Caco-2 (cell line): ENCODE measurements at regions not wholly inside any gene's neighbourhood (a gene's known extent, or its start where the extent isn't known, plus 50 kb on each side); places are given as distances from the start of the nearest gene placed in this dataset.

Experiments
- BruUV-seq: library from RNA; stranded (reverse); fragments of 400-500 nt; replicated peaks from 2 replicates; lab custom pipeline; 2021; lab: Mats Ljungman, UMichigan
- CTCF ChIA-PET: fragments of 300-600 bp; sonication (Branson Sonifier 250); formaldehyde crosslinking; loops from one replicate; lab custom pipeline; 2022; ENCODE audit warnings: antibody characterized with exemption; lab: Charles Lee
- POLR2A ChIA-PET: fragments of 300-600 bp; sonication (Branson Sonifier 250); formaldehyde crosslinking; loops from one replicate; lab custom pipeline; 2022; ENCODE audit warnings: antibody characterized with exemption; lab: Charles Lee
- DNase-seq, 2 experiments: peaks; one replicate each; pipeline versions ENCODE4 v3.0.0 to v3.0.0-alpha.2; 2020 to 2022
- H3K27me3 ChIP-seq: replicated peaks from 2 replicates; pipeline ENCODE4 v1.6.0; 2011; ENCODE audit warnings: low read length; ENCODE audit not compliant: control insufficient read depth, insufficient read depth
- H3K36me3 ChIP-seq: 2 replicates; pipeline ENCODE4 v1.5.1; 2011; ENCODE audit warnings: low read length; ENCODE audit not compliant: control insufficient read depth, insufficient read depth
- H3K4me1 ChIP-seq: fragments of 250-450 bp; sonication (Bioruptor Pico); 2 replicates; pipeline ENCODE4 v1.5.1; 2020; ENCODE audit warnings: mild to moderate bottlenecking
- H3K4me3 ChIP-seq: 2 replicates; pipeline ENCODE4 v1.5.1; 2011; ENCODE audit warnings: low read depth, mild to moderate bottlenecking, control low read depth, low read length
- H3K9me3 ChIP-seq: fragments of 250-450 bp; sonication (Bioruptor Pico); 2 replicates; pipeline ENCODE4 v1.5.1; 2020; ENCODE audit warnings: mild to moderate bottlenecking, moderate library complexity
- H3K27ac Mint-ChIP-seq: one replicate; pipeline ENCODE4 v1.8.0; 2022; ENCODE audit warnings: mixed read lengths; ENCODE audit not compliant: unreplicated experiment
- H3K27me3 Mint-ChIP-seq: one replicate; pipeline ENCODE4 v1.8.0; 2022; ENCODE audit warnings: mixed read lengths; ENCODE audit not compliant: insufficient read depth, unreplicated experiment
- H3K36me3 Mint-ChIP-seq: one replicate; pipeline ENCODE4 v1.8.0; 2022; ENCODE audit warnings: mild to moderate bottlenecking, mixed read lengths; ENCODE audit not compliant: insufficient read depth, unreplicated experiment
- H3K4me1 Mint-ChIP-seq: one replicate; pipeline ENCODE4 v1.8.0; 2022; ENCODE audit warnings: low read depth, mixed read lengths; ENCODE audit not compliant: unreplicated experiment
- H3K4me3 Mint-ChIP-seq: one replicate; pipeline ENCODE4 v1.8.0; 2022; ENCODE audit warnings: mild to moderate bottlenecking, moderate library complexity, mixed read lengths; ENCODE audit not compliant: unreplicated experiment
- H3K9me3 Mint-ChIP-seq: one replicate; pipeline ENCODE4 v1.8.0; 2022; ENCODE audit warnings: mixed read lengths; ENCODE audit not compliant: unreplicated experiment
- intact Hi-C: fragments of 100-400 bp; cut with micrococcal nuclease; formaldehyde crosslinking; loops from one replicate; pipeline ENCODE4 v1.10.0; 2022; ENCODE audit not compliant: unreplicated experiment
- TF ChIP-seq, protein P1 (sequence below), 2 experiments: fragments of 200-600 bp in 1 of 2; IDR thresholded peaks; 1 replicate in 1 of 2; 2 replicates in 1 of 2; pipeline versions ENCODE4 v1.5.1 to v1.8.0; 2011 to 2022; ENCODE audit warnings: antibody characterized with exemption in 1 of 2, control low read depth in 1 of 2, inconsistent platforms in 1 of 2, low read depth in 1 of 2, low read length in 1 of 2, mild to moderate bottlenecking in 1 of 2, moderate library complexity in 1 of 2; ENCODE audit not compliant: insufficient read depth in 1 of 2, severe bottlenecking in 1 of 2, unreplicated experiment in 1 of 2

GRCh38 chrX:36683507-36683906 lies 324.7 kb upstream of the FAM47C start:
- no TSS peak for BruUV-seq
- Mint-ChIP-seq H3K4me3 (no peak overlapping the region), H3K36me3 (no peaks in the 10 kb centered on the region), H3K4me1 (no peaks in the 10 kb centered on the region), H3K9me3 (no peaks in the 10 kb centered on the region), H3K27ac (no peak overlapping the region), H3K27me3 (peaks cover 4% of the 10 kb centered on the region)
- TF ChIP-seq, protein P1, sequence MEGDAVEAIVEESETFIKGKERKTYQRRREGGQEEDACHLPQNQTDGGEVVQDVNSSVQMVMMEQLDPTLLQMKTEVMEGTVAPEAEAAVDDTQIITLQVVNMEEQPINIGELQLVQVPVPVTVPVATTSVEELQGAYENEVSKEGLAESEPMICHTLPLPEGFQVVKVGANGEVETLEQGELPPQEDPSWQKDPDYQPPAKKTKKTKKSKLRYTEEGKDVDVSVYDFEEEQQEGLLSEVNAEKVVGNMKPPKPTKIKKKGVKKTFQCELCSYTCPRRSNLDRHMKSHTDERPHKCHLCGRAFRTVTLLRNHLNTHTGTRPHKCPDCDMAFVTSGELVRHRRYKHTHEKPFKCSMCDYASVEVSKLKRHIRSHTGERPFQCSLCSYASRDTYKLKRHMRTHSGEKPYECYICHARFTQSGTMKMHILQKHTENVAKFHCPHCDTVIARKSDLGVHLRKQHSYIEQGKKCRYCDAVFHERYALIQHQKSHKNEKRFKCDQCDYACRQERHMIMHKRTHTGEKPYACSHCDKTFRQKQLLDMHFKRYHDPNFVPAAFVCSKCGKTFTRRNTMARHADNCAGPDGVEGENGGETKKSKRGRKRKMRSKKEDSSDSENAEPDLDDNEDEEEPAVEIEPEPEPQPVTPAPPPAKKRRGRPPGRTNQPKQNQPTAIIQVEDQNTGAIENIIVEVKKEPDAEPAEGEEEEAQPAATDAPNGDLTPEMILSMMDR (IDR thresholded peaks at IDR 0.05; ENCODE audit: insufficient read depth in 1 of 2, low read depth in 1 of 2, low read length in 1 of 2, severe bottlenecking in 1 of 2, unreplicated experiment in 1 of 2): no peak
- DNase-seq: no peak
- ChIA-PET CTCF (no interaction called here), POLR2A (no interaction called here)
- H3K4me3 ChIP-seq: no peak overlapping the region
- H3K36me3 ChIP-seq: no peaks in the 10 kb centered on the region
- intact Hi-C loops: no loop called here
- no peaks in the 10 kb centered on the region for H3K27me3 ChIP-seq
- no peaks in the 10 kb centered on the region for H3K4me1 ChIP-seq
- no peaks in the 10 kb centered on the region for H3K9me3 ChIP-seq

DNA sequence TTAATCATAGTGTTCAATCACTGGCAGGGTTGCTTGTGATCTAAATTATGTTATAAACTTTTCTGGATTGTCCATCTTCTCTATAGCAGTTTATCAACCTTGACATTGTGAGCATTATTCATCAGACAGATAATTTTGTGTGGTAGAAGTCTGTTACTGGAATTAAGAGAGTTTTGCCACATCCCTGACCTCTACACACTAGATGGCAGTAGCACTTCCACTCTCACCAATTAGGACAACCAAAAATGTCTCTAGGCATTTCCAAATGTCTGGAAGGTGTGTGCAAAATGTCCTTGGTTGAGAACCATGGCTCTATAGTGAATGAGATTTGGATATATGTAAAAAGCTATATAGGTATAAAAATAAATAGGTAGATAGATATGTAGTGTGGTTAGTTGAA lies 324.1 kb upstream of the FAM47C start:
- CTCF ChIA-PET: no interaction called here
- intact Hi-C loops: loop anchor here (1.0 kb wide), 1 partner anchor 183 kb away; no protein-coding TSS in a partner anchor
- no peak for DNase-seq
- H3K4me3 ChIP-seq: no peak overlapping the region
- H3K27me3 ChIP-seq: no peaks in the 10 kb centered on the region
- H3K4me3 Mint-ChIP-seq: no peak overlapping the region
- TF ChIP-seq, protein P1 (IDR thresholded peaks at IDR 0.05; ENCODE audit: insufficient read depth in 1 of 2, low read depth in 1 of 2, low read length in 1 of 2, severe bottlenecking in 1 of 2, unreplicated experiment in 1 of 2): peak in 1 of 2 experiments; percentile 8
- no peak overlapping the region for H3K27ac Mint-ChIP-seq
- H3K27me3 Mint-ChIP-seq: peaks cover 4% of the 10 kb centered on the region
- H3K4me1 Mint-ChIP-seq: no peaks in the 10 kb centered on the region
- no peaks in the 10 kb centered on the region for H3K9me3 Mint-ChIP-seq
- no TSS peak for BruUV-seq
- no peaks in the 10 kb centered on the region for H3K36me3 ChIP-seq
- no peaks in the 10 kb centered on the region for H3K4me1 ChIP-seq
- no peaks in the 10 kb centered on the region for H3K9me3 ChIP-seq
- POLR2A ChIA-PET: no interaction called here
- H3K36me3 Mint-ChIP-seq: no peaks in the 10 kb centered on the region

DNA sequence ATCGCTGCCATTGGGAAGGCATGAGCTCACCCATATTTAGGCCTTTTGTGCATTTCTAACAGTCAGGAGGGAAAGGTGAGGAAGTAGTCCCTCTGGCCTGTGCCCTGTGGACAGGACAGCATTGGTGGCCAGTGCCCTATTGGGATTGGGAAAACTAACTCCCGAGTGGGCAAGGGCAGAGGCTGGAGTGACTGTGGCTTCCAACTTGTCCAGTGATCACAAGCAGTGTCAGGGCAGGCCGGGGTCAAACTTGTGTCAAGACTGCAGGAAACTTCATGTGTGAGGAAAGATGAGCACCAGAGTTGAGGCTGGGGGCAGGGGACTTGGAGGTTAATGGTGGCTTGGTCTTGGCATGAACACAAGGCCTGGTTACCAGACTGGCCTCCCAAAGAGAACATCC lies 286.2 kb upstream of the FAM47C start:
- no peak for DNase-seq
- Mint-ChIP-seq H3K4me3 (no peak overlapping the region), H3K27me3 (peaks cover 4% of the 10 kb centered on the region), H3K27ac (no peak overlapping the region), H3K36me3 (no peaks in the 10 kb centered on the region), H3K9me3 (no peaks in the 10 kb centered on the region), H3K4me1 (no peaks in the 10 kb centered on the region)
- ChIA-PET POLR2A (no interaction called here), CTCF (no interaction called here)
- TF ChIP-seq, protein P1 (IDR thresholded peaks at IDR 0.05; ENCODE audit: insufficient read depth in 1 of 2, low read depth in 1 of 2, low read length in 1 of 2, severe bottlenecking in 1 of 2, unreplicated experiment in 1 of 2): no peak
- BruUV-seq: no TSS peak
- no peaks in the 10 kb centered on the region for H3K36me3 ChIP-seq
- no peaks in the 10 kb centered on the region for H3K9me3 ChIP-seq
- H3K27me3 ChIP-seq: no peaks in the 10 kb centered on the region
- intact Hi-C loops: no loop called here
- H3K4me1 ChIP-seq: no peaks in the 10 kb centered on the region
- no peak overlapping the region for H3K4me3 ChIP-seq
